ENCODE measurements at regions not wholly inside any gene's neighbourhood (a gene's known extent, or its start where the extent isn't known, plus 50 kb on each side); places are given as distances from the start of the nearest gene placed in this dataset.
"Not testable (repeated sequence)": the region's sequence is repeated elsewhere in the genome, so short reads cannot be mapped to it uniquely, and the experiment has no call there.

DNA sequence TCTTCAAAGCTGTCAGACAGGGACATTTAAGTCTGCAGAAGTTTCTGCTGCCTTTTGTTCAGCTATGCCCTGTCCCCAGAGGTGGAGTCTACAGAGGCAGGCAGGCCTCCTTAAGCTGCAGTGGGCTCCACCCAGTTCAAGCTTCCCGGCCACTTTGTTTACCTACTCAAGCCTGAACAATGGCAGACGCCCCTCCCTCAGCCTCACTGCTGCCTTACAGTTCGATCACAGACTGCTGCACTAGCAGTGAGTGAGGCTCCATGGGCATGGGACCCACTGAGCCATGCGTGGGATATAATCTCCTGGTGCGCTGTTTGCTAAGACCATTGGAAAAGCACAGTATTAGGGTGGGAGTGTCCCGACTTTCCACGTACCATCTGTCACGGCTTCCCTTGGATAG is 585.9 kb upstream of the HS3ST5 start:
- H3K4me3 ChIP-seq; H3K4me2 ChIP-seq; DNase-seq (ENCODE audit: low read depth in 1 of 2, low spot score in 1 of 2); FAIRE-seq; H3K4me1 ChIP-seq; ATAC-seq; H3K9me3 ChIP-seq; POLR2A ChIA-PET; CTCF ChIA-PET; H3K27ac ChIP-seq: not testable (repeated sequence)
- WGBS (ENCODE audit: missing lambda C conversion rate), result 12% methylated on average over 7 of the region's 8 CpGs

DNA sequence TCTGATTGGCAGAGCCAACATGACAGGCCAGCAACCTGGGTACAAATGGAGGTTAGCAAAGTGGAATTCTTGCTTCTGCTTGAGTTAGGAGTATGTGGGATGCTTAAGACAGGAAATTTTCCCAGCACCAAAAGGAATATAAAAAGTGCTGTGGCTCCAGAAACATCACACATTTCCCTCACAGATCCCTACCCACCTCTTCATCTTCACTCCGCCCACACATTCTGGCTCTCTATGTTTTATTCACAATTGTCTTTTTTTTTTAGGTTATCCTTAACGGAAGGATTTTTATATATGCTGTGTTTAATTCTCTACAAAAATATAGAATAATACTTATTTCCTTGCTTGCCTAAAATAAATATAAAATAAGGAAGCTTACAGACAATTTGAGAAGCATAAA is 563.3 kb upstream of the HS3ST5 start:
- ChIA-PET POLR2A (no interaction called here), CTCF (no interaction called here)
- FAIRE-seq (no peak), DNase-seq (ENCODE audit: low read depth in 1 of 2, low spot score in 1 of 2) (no peak), ATAC-seq (no peak)
- no peak overlapping the region for H3K4me2 ChIP-seq
- no peak overlapping the region for H3K4me3 ChIP-seq
- no peaks in the 10 kb centered on the region for H3K9me3 ChIP-seq
- no peaks in the 10 kb centered on the region for H3K4me1 ChIP-seq
- H3K27ac ChIP-seq, result no peak overlapping the region
- TF ChIP-seq ESRRA (IDR thresholded peaks at IDR 0.05; ENCODE audit: borderline replicate concordance, low read length), result no peak
- TF ChIP-seq POLR2A (IDR thresholded peaks at IDR 0.05; ENCODE audit: low read length), result no peak
- TF ChIP-seq ZFP36 (IDR thresholded peaks at IDR 0.05; ENCODE audit: borderline replicate concordance, partially characterized antibody), result no peak
- no peak for TF ChIP-seq FOSL2 (IDR thresholded peaks at IDR 0.05)
- no peak for TF ChIP-seq FOSL2 (CRISPR knock-in tag; IDR thresholded peaks at IDR 0.05)
- TF ChIP-seq ZSCAN20 (CRISPR knock-in tag; IDR thresholded peaks at IDR 0.05), result no peak
- no peak for TF ChIP-seq RARB (CRISPR knock-in tag; IDR thresholded peaks at IDR 0.05)
- no peak for TF ChIP-seq CHD2 (IDR thresholded peaks at IDR 0.05; ENCODE audit: low read length, partially characterized antibody)
- no peak for TF ChIP-seq KDM5A (IDR thresholded peaks at IDR 0.05)
- TF ChIP-seq, protein P1, sequence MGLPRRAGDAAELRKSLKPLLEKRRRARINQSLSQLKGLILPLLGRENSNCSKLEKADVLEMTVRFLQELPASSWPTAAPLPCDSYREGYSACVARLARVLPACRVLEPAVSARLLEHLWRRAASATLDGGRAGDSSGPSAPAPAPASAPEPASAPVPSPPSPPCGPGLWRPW (IDR thresholded peaks at IDR 0.05), result no peak
- TF ChIP-seq EP300 (IDR thresholded peaks at IDR 0.05), result no peak
- TF ChIP-seq SMC3 (IDR thresholded peaks at IDR 0.05), result no peak
- TF ChIP-seq RCOR1 (IDR thresholded peaks at IDR 0.05; ENCODE audit: low read depth, low read length), result no peak
- no peak for TF ChIP-seq HOXB13 (CRISPR knock-in tag; IDR thresholded peaks at IDR 0.05; ENCODE audit: low read depth)
- TF ChIP-seq USF2 (IDR thresholded peaks at IDR 0.05), result no peak
- TF ChIP-seq CHD4 (IDR thresholded peaks at IDR 0.05; ENCODE audit: borderline replicate concordance), result no peak
- no peak for TF ChIP-seq PBX3 (IDR thresholded peaks at IDR 0.05)
- no peak for TF ChIP-seq EHMT2 (IDR thresholded peaks at IDR 0.05; ENCODE audit: low read depth)
- no peak for TF ChIP-seq JUN (IDR thresholded peaks at IDR 0.05)
- no peak for TF ChIP-seq NPAS2 (CRISPR knock-in tag; IDR thresholded peaks at IDR 0.05; ENCODE audit: borderline replicate concordance)
- no peak for TF ChIP-seq HMGXB4 (CRISPR knock-in tag; IDR thresholded peaks at IDR 0.05; ENCODE audit: borderline replicate concordance)
- 0% methylated on average over 2 of the region's 2 CpGs for WGBS (ENCODE audit: missing lambda C conversion rate)

- DNase-seq (ENCODE audit: low read depth in 1 of 2, low spot score in 1 of 2) (no peak), ATAC-seq (no peak), FAIRE-seq (no peak)
- Histone ChIP-seq H3K4me2 (no peak overlapping the region), H3K9me3 (no peaks in the 10 kb centered on the region), H3K27ac (no peak overlapping the region), H3K4me3 (no peak overlapping the region), H3K4me1 (no peaks in the 10 kb centered on the region)
- ChIA-PET CTCF (no interaction called here), POLR2A (no interaction called here)
- TF ChIP-seq ATOH8 (CRISPR knock-in tag; IDR thresholded peaks at IDR 0.05; ENCODE audit: low read depth) (no peak), RARB (CRISPR knock-in tag; IDR thresholded peaks at IDR 0.05) (no peak), HOXB13 (CRISPR knock-in tag; IDR thresholded peaks at IDR 0.05; ENCODE audit: low read depth) (no peak)
These were observed 554.7 kb upstream of the HS3ST5 start for GRCh38 chr6:114897536-114897935.
